Left ventricle myocardium inferior (tissue), 1 donor: ENCODE measurements at regions not wholly inside any gene's neighbourhood (a gene's known extent, or its start where the extent isn't known, plus 50 kb on each side); places are given as distances from the start of the nearest gene placed in this dataset.

Experiments used
- DNase-seq: peaks from one replicate; pipeline ENCODE4 v3.0.0-alpha.2; 2020
- H3K27ac ChIP-seq: fragments of 200-600 bp; replicated peaks from 2 replicates; pipeline ENCODE4 v1.8.0; 2021
- H3K27me3 ChIP-seq: fragments of 200-600 bp; 2 replicates; pipeline ENCODE4 v1.8.0; 2021; ENCODE audit warnings: low read depth
- H3K36me3 ChIP-seq: fragments of 200-600 bp; 2 replicates; pipeline ENCODE4 v1.8.0; 2021
- H3K4me1 ChIP-seq: fragments of 200-600 bp; 2 replicates; pipeline ENCODE4 v1.8.0; 2021
- H3K4me3 ChIP-seq: fragments of 200-600 bp; 2 replicates; pipeline ENCODE4 v1.8.0; 2021; ENCODE audit warnings: mild to moderate bottlenecking, moderate library complexity
- H3K9me3 ChIP-seq: fragments of 200-600 bp; replicated peaks from 2 replicates; pipeline ENCODE4 v1.8.0; 2021
- CTCF ChIP-seq: fragments of 200-600 bp; IDR thresholded peaks from 2 replicates; pipeline ENCODE4 v1.8.0; 2021; ENCODE audit warnings: antibody characterized with exemption, mild to moderate bottlenecking, borderline replicate concordance
- intact Hi-C: fragments of 100-400 bp; cut with micrococcal nuclease; formaldehyde crosslinking; loops from one replicate; pipeline ENCODE4 v1.11.0; 2022
- donor health status: DM: no; HTN: yes; CAD: no; lungs with severe emphysema.

DNA sequence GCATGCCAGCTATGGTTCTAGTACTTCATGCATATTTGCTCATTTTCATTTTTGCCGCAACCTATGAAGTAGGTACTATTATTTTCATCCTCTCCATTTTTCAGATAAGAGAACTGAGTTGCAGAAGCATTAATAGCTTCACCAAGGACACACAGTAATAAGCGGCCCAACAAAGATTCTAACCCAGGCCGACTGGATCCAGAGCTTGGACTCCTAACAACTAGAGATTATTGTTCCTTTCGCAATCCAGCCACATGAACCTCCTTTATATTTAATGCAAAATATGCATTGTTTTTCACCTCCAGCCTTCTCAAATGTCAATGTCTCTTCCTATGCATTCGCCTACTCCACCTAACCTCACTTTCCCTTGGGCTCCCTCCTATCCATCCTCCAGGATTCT, 148.3 kb downstream of the CCDC34 start:
- intact Hi-C loops = no loop called here
- TF ChIP-seq CTCF = no peak
- Histone ChIP-seq H3K4me3 (no peak overlapping the region), H3K27me3 (no peaks in the 10 kb centered on the region), H3K9me3 (no peaks in the 10 kb centered on the region), H3K4me1 (peaks cover 48% of the 10 kb centered on the region), H3K27ac (peak overlapping the region; percentile 77), H3K36me3 (no peaks in the 10 kb centered on the region)
- no peak for DNase-seq

GRCh38 chr11:27213232-27213660, 149.8 kb downstream of the CCDC34 start:
- no peak overlapping the region for H3K4me3 ChIP-seq
- no peaks in the 10 kb centered on the region for H3K36me3 ChIP-seq
- peak overlapping the region; percentile 77 for H3K27ac ChIP-seq
- H3K27me3 ChIP-seq = no peaks in the 10 kb centered on the region
- DNase-seq = no peak
- H3K4me1 ChIP-seq = peaks cover 54% of the 10 kb centered on the region
- TF ChIP-seq CTCF = no peak
- H3K9me3 ChIP-seq = no peaks in the 10 kb centered on the region
- intact Hi-C loops = no loop called here

GRCh38 chr11:27212248-27212780, 150.7 kb downstream of the CCDC34 start:
- no peak for TF ChIP-seq CTCF
- H3K27me3 ChIP-seq = no peaks in the 10 kb centered on the region
- DNase-seq = no peak
- no peaks in the 10 kb centered on the region for H3K36me3 ChIP-seq
- intact Hi-C loops = no loop called here
- no peak overlapping the region for H3K4me3 ChIP-seq
- H3K4me1 ChIP-seq = peaks cover 54% of the 10 kb centered on the region
- peak overlapping the region; percentile 77 for H3K27ac ChIP-seq
- H3K9me3 ChIP-seq = no peaks in the 10 kb centered on the region

GRCh38 chr11:27211370-27212127, 151.5 kb downstream of the CCDC34 start:
- peak; percentile 30 for DNase-seq
- no peaks in the 10 kb centered on the region for H3K9me3 ChIP-seq
- intact Hi-C loops = no loop called here
- H3K4me1 ChIP-seq = peaks cover 47% of the 10 kb centered on the region
- H3K27ac ChIP-seq = peak overlapping the region; percentile 77
- no peaks in the 10 kb centered on the region for H3K36me3 ChIP-seq
- no peaks in the 10 kb centered on the region for H3K27me3 ChIP-seq
- H3K4me3 ChIP-seq = no peak overlapping the region
- peak; percentile 40 for TF ChIP-seq CTCF

DNA sequence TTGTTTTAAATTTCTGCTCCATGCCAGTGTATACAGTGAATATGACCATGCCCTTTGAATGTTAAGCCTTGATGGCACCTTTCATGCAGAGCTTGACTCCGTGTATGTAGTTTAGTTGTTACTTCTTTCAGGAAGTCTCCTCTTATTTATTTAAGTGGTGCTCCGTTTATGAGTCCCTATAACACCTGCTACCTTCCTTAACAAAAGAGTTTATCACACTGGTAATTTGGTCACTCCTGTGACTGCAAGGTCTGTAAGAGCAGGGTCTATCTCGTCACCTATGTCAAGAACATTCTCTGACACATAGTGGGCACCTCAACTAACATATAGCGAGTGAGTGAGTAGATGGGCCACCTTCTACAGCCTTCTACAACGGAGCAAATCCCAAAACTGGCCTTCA, 152.5 kb downstream of the CCDC34 start:
- H3K27me3 ChIP-seq = no peaks in the 10 kb centered on the region
- H3K4me3 ChIP-seq = no peak overlapping the region
- peak overlapping the region; percentile 27 for H3K27ac ChIP-seq
- intact Hi-C loops = no loop called here
- TF ChIP-seq CTCF = no peak
- H3K4me1 ChIP-seq = peaks cover 37% of the 10 kb centered on the region
- H3K36me3 ChIP-seq = no peaks in the 10 kb centered on the region
- no peaks in the 10 kb centered on the region for H3K9me3 ChIP-seq
- no peak for DNase-seq
